B cell (primary cell): ENCODE measurements at regions not wholly inside any gene's neighbourhood (a gene's known extent, or its start where the extent isn't known, plus 50 kb on each side); places are given as distances from the start of the nearest gene placed in this dataset.

Experiments used
- ATAC-seq: fragments of 200-7000 bp; cut with Tn5 transposase; one replicate; pipeline ENCODE4 v1.10.0; 2021; ENCODE audit warnings: low read depth, mild to moderate bottlenecking, moderate number of reproducible peaks, moderate library complexity
- CTCF ChIA-PET: fragments of 350-600 bp; sonication (Branson Sonifier 250); formaldehyde crosslinking; loops from one replicate; lab custom pipeline; 2021; ENCODE audit warnings: antibody characterized with exemption, inconsistent platforms; lab: Charles Lee
- POLR2A ChIA-PET: fragments of 350-600 bp; sonication (Branson Sonifier 250); formaldehyde crosslinking; loops from one replicate; lab custom pipeline; 2021; ENCODE audit warnings: antibody characterized with exemption; lab: Charles Lee
- DNase-seq: peaks from one replicate; pipeline ENCODE4 v3.0.0; 2013
- H2AFZ ChIP-seq: 2 replicates; pipeline ENCODE4 v1.6.1; 2012; ENCODE audit warnings: mild to moderate bottlenecking, low read depth, low read length; ENCODE audit not compliant: insufficient read depth, poor library complexity, severe bottlenecking
- H3K27ac ChIP-seq, 2 donors: 1 replicate in 1 of 2; 2 replicates in 1 of 2; pipeline ENCODE4 v1.5.1; 2012 to 2013; ENCODE audit warnings: low read length in 2 of 2, mild to moderate bottlenecking in 2 of 2, moderate library complexity in 1 of 2
- H3K27me3 ChIP-seq, 4 experiments: fragments of 200-600 bp in 1 of 4; sonication (generic) in 1 of 4; replicated peaks in 1 of 4; 1 replicate in 2 of 4; 2 replicates in 2 of 4; pipeline versions ENCODE4 v1.6.1 to v1.7.0; 2013 to 2016; ENCODE audit warnings: low read length in 3 of 4, mild to moderate bottlenecking in 2 of 4, mixed read lengths in 1 of 4, moderate library complexity in 1 of 4; ENCODE audit not compliant: insufficient read depth in 4 of 4, control insufficient read depth in 3 of 4; ENCODE audit errors: control extremely low read depth in 1 of 4
- H3K36me3 ChIP-seq, 2 experiments: replicated peaks in 1 of 2; 1 replicate in 1 of 2; 2 replicates in 1 of 2; pipeline versions ENCODE4 v1.6.1 to v1.7.1; 2013; ENCODE audit warnings: low read length in 1 of 2; ENCODE audit not compliant: insufficient read depth in 2 of 2, control insufficient read depth in 1 of 2; ENCODE audit errors: control extremely low read depth in 1 of 2, extremely low read depth in 1 of 2
- H3K4me1 ChIP-seq, 2 donors: fragments of 200-600 bp in 1 of 2; sonication (generic) in 1 of 2; 1 replicate in 1 of 2; 2 replicates in 1 of 2; pipeline versions ENCODE4 v1.5.1 to v1.6.1; 2013 to 2017; ENCODE audit warnings: low read length in 2 of 2; ENCODE audit not compliant: control insufficient read depth in 2 of 2, insufficient read depth in 2 of 2
- H3K4me2 ChIP-seq: replicated peaks from 2 replicates; pipeline ENCODE3; 2012; ENCODE audit warnings: mild to moderate bottlenecking, low read depth, low read length; ENCODE audit not compliant: poor library complexity, severe bottlenecking
- H3K4me3 ChIP-seq, 5 experiments: fragments of 200-600 bp in 1 of 5; sonication (generic) in 1 of 5; 1 replicate in 3 of 5; 2 replicates in 2 of 5; pipeline versions ENCODE4 v1.5.1 to v1.7.0; 2011 to 2016; ENCODE audit warnings: low read length in 4 of 5, mild to moderate bottlenecking in 4 of 5, low read depth in 2 of 5, control low read depth in 1 of 5, moderate library complexity in 1 of 5; ENCODE audit not compliant: insufficient read depth in 1 of 5; ENCODE audit errors: control extremely low read depth in 1 of 5, extremely low read depth in 1 of 5
- H3K79me2 ChIP-seq: fragments of 200-600 bp; sonication (generic); one replicate; pipeline ENCODE4 v1.6.0; 2016; ENCODE audit warnings: low read length; ENCODE audit not compliant: control insufficient read depth, insufficient read depth
- H3K9ac ChIP-seq: fragments of 200-600 bp; sonication (generic); 2 replicates; pipeline ENCODE4 v1.6.1; 2017; ENCODE audit warnings: mild to moderate bottlenecking, low read length, moderate library complexity
- H3K9me3 ChIP-seq, 3 donors: one replicate each; pipeline versions ENCODE4 v1.6.1 to v1.7.1; 2013; ENCODE audit warnings: low read length in 2 of 3; ENCODE audit not compliant: control insufficient read depth in 2 of 3, insufficient read depth in 1 of 3; ENCODE audit errors: control extremely low read depth in 1 of 3
- H4K20me1 ChIP-seq: 2 replicates; pipeline ENCODE4 v1.6.0; 2012; ENCODE audit warnings: mild to moderate bottlenecking, low read length; ENCODE audit not compliant: insufficient read depth, control insufficient read depth, poor library complexity, severe bottlenecking
- H3K27ac Mint-ChIP-seq: one replicate; pipeline ENCODE4 v1.8.0; 2021; ENCODE audit warnings: mixed read lengths
- H3K27me3 Mint-ChIP-seq: one replicate; pipeline ENCODE4 v1.8.0; 2021; ENCODE audit warnings: mixed read lengths
- H3K4me1 Mint-ChIP-seq: one replicate; pipeline ENCODE4 v1.8.0; 2021; ENCODE audit warnings: mixed read lengths
- H3K4me3 Mint-ChIP-seq: one replicate; pipeline ENCODE4 v1.8.0; 2021; ENCODE audit warnings: mixed read lengths
- H3K9me3 Mint-ChIP-seq: one replicate; pipeline ENCODE4 v1.8.0; 2022; ENCODE audit warnings: mixed read lengths; ENCODE audit not compliant: insufficient read depth
- CTCF ChIP-seq: fragments of 200-600 bp; IDR thresholded peaks from one replicate; pipeline ENCODE4 v1.8.0; 2022; ENCODE audit warnings: antibody characterized with exemption, mild to moderate bottlenecking
- EZH2 ChIP-seq: IDR thresholded peaks from 2 replicates; pipeline ENCODE4 v1.6.1; 2012; ENCODE audit warnings: borderline replicate concordance, low read depth, mild to moderate bottlenecking, moderate library complexity, low read length; ENCODE audit not compliant: insufficient read depth, poor library complexity, severe bottlenecking
- whole genome bisulfite sequencing: methylation state at CpG from one replicate; pipeline ENCODE4 v1.1.5; 2013; ENCODE audit warnings: missing lambda C conversion rate; ENCODE audit not compliant: insufficient coverage; 5-methylcytosine and 5-hydroxymethylcytosine counted together
- intact Hi-C: fragments of 100-400 bp; cut with micrococcal nuclease; formaldehyde crosslinking; loops from one replicate; pipeline ENCODE4 v1.10.0; 2022

- ChIA-PET POLR2A (no interaction called here), CTCF (no interaction called here)
- no peak overlapping the region for H3K27ac Mint-ChIP-seq
- H3K4me1 Mint-ChIP-seq, result no peaks in the 10 kb centered on the region
- TF ChIP-seq EZH2, result no peak
- TF ChIP-seq CTCF, result no peak
- no peak overlapping the region for H2AFZ ChIP-seq
- DNase-seq, result no peak
- H3K27me3 ChIP-seq, result no peaks in the 10 kb centered on the region
- H3K79me2 ChIP-seq, result no peaks in the 10 kb centered on the region
- peaks cover 0 to 3% (median 3%) of the 10 kb centered on the region in 3 donors for H3K9me3 ChIP-seq
- no peak overlapping the region for H3K4me2 ChIP-seq
- no peak overlapping the region for H3K27ac ChIP-seq
- no peaks in the 10 kb centered on the region for H3K4me1 ChIP-seq
- H3K9ac ChIP-seq, result no peak overlapping the region
- intact Hi-C loops, result no loop called here
- no CpG with 5 or more reads among the region's 2 CpGs for WGBS
- H3K36me3 ChIP-seq, result no peaks in the 10 kb centered on the region
- H4K20me1 ChIP-seq, result no peaks in the 10 kb centered on the region
- no peak overlapping the region for H3K4me3 ChIP-seq
- no peaks in the 10 kb centered on the region for H3K27me3 Mint-ChIP-seq
- ATAC-seq, result no peak
- peaks cover 3% of the 10 kb centered on the region for H3K9me3 Mint-ChIP-seq
- H3K4me3 Mint-ChIP-seq, result no peak overlapping the region
Observed at GRCh38 chr16:64880994-64881393, 240.9 kb downstream of the CDH11 start.

DNA sequence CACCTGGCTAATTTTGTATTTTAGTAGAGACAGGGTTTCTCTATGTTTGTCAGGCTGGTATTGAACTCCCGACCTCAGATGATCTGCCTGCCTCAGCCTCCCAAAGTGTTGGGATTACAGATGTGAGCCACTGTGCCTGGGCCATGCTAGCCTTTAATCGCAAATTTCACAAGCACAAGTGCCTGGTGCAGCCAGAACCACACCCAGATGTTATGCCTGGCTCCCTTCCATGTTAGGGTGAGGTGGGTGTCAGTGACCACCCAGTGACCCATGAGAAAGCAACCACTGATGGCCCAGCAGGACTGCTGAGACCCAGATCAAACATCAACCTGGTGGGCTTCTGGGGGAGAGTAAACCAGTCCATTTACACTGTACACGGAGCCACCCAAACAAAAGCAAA, 241.9 kb downstream of the CDH11 start:
- Histone ChIP-seq H3K36me3 (no peaks in the 10 kb centered on the region), H3K27me3 (no peaks in the 10 kb centered on the region), H3K9ac (no peak overlapping the region), H3K27ac (no peak overlapping the region), H2AFZ (no peak overlapping the region), H4K20me1 (no peaks in the 10 kb centered on the region), H3K9me3 (peaks cover 0 to 3% (median 3%) of the 10 kb centered on the region in 3 donors), H3K4me2 (no peak overlapping the region), H3K79me2 (no peaks in the 10 kb centered on the region), H3K4me3 (no peak overlapping the region), H3K4me1 (no peaks in the 10 kb centered on the region)
- TF ChIP-seq CTCF, result no peak
- TF ChIP-seq EZH2, result no peak
- CTCF ChIA-PET, result no interaction called here
- no peak for DNase-seq
- ATAC-seq, result no peak
- no peak overlapping the region for H3K4me3 Mint-ChIP-seq
- intact Hi-C loops, result no loop called here
- POLR2A ChIA-PET, result no interaction called here
- no peak overlapping the region for H3K27ac Mint-ChIP-seq
- peaks cover 3% of the 10 kb centered on the region for H3K9me3 Mint-ChIP-seq
- 79% methylated on average over 2 of the region's 3 CpGs for WGBS
- no peaks in the 10 kb centered on the region for H3K4me1 Mint-ChIP-seq
- no peaks in the 10 kb centered on the region for H3K27me3 Mint-ChIP-seq
